Lower lobe of right lung (tissue), 2 donors: ENCODE measurements at regions not wholly inside any gene's neighbourhood (a gene's known extent, or its start where the extent isn't known, plus 50 kb on each side); places are given as distances from the start of the nearest gene placed in this dataset.

Experiments used
- ATAC-seq, 2 donors: fragments of 200-7000 bp; cut with Tn5 transposase; one replicate each; pipeline ENCODE4 v1.9.1; 2020 to 2022; ENCODE audit warnings: mild to moderate bottlenecking in 2 of 2, moderate library complexity in 2 of 2
- DNase-seq: peaks from one replicate; pipeline ENCODE4 v3.0.0-alpha.2; 2020
- H3K27ac ChIP-seq: fragments of 200-600 bp; one replicate; pipeline ENCODE4 v1.8.0; 2022
- H3K27me3 ChIP-seq: fragments of 200-600 bp; one replicate; pipeline ENCODE4 v1.8.0; 2022; ENCODE audit warnings: low read depth
- H3K36me3 ChIP-seq: fragments of 200-600 bp; one replicate; pipeline ENCODE4 v1.8.0; 2022; ENCODE audit warnings: mild to moderate bottlenecking
- H3K4me1 ChIP-seq: fragments of 200-600 bp; one replicate; pipeline ENCODE4 v1.8.0; 2022
- H3K4me3 ChIP-seq: fragments of 200-600 bp; one replicate; pipeline ENCODE4 v1.8.0; 2022; ENCODE audit warnings: mild to moderate bottlenecking
- H3K9me3 ChIP-seq: fragments of 200-600 bp; one replicate; pipeline ENCODE4 v1.8.0; 2022
- intact Hi-C: fragments of 100-400 bp; cut with DNase I; formaldehyde crosslinking; loops from one replicate; pipeline ENCODE4 v1.11.0; 2022
- TF ChIP-seq, protein P1 (sequence below): fragments of 200-600 bp; IDR thresholded peaks from one replicate; pipeline ENCODE4 v1.8.0; 2022; ENCODE audit warnings: antibody characterized with exemption, mild to moderate bottlenecking
- donor health status: DM: no; HTN: yes; CAD: no; lungs with severe emphysema.

DNA sequence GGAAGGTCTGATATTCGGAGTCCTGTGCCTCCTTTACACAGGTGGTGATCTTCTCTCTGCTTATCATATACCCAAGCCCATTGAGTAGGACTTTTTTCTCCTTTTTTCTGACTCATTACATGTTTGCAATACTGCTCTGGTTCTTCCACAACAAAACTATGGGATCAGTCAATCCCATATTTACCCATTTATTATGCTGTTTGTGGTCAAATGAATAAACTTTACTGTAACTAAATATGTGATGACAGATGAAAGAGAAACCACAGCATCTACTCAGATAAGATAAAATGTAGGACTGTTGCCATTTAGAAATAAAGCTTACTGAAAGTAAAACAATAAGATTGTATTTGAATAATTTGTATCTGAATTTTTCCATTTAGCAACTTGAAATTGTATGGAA lies 958.7 kb upstream of the FAT3 start:
- Histone ChIP-seq H3K4me1 (no peaks in the 10 kb centered on the region), H3K27me3 (no peaks in the 10 kb centered on the region), H3K36me3 (no peaks in the 10 kb centered on the region), H3K9me3 (no peaks in the 10 kb centered on the region), H3K4me3 (no peak overlapping the region), H3K27ac (no peak overlapping the region)
- TF ChIP-seq, protein P1, sequence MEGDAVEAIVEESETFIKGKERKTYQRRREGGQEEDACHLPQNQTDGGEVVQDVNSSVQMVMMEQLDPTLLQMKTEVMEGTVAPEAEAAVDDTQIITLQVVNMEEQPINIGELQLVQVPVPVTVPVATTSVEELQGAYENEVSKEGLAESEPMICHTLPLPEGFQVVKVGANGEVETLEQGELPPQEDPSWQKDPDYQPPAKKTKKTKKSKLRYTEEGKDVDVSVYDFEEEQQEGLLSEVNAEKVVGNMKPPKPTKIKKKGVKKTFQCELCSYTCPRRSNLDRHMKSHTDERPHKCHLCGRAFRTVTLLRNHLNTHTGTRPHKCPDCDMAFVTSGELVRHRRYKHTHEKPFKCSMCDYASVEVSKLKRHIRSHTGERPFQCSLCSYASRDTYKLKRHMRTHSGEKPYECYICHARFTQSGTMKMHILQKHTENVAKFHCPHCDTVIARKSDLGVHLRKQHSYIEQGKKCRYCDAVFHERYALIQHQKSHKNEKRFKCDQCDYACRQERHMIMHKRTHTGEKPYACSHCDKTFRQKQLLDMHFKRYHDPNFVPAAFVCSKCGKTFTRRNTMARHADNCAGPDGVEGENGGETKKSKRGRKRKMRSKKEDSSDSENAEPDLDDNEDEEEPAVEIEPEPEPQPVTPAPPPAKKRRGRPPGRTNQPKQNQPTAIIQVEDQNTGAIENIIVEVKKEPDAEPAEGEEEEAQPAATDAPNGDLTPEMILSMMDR = no peak
- DNase-seq (no peak), ATAC-seq (no peak)
- intact Hi-C loops = no loop called here

DNA sequence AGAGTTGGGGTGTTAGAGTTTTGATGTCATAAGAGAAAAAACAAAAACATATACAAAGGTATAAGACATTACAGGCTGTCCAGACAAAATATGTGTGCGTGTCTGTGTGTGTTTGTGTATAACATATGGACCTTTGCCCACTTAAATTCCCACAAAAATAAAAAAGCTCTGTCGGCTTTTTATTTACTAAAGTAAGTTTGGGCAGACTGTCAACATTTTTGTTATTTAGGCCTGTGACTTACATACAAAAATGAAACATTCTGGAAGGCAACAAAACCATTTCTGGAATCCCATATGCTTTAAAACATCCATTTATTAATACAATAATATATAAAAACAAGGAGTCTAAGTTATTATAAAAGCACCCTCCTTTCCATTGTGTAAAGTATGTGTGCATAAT lies 960.1 kb upstream of the FAT3 start:
- no peaks in the 10 kb centered on the region for H3K9me3 ChIP-seq
- TF ChIP-seq, protein P1 = no peak
- DNase-seq (no peak), ATAC-seq (no peak)
- no peaks in the 10 kb centered on the region for H3K36me3 ChIP-seq
- no peaks in the 10 kb centered on the region for H3K27me3 ChIP-seq
- no peaks in the 10 kb centered on the region for H3K4me1 ChIP-seq
- no peak overlapping the region for H3K4me3 ChIP-seq
- no peak overlapping the region for H3K27ac ChIP-seq
- intact Hi-C loops = no loop called here

GRCh38 chr11:91263496-91264365 lies 960.9 kb upstream of the FAT3 start:
- intact Hi-C loops = no loop called here
- DNase-seq (no peak), ATAC-seq (no peak)
- Histone ChIP-seq H3K9me3 (no peaks in the 10 kb centered on the region), H3K4me3 (no peak overlapping the region), H3K36me3 (no peaks in the 10 kb centered on the region), H3K4me1 (no peaks in the 10 kb centered on the region), H3K27me3 (no peaks in the 10 kb centered on the region), H3K27ac (no peak overlapping the region)
- TF ChIP-seq, protein P1 = no peak

DNA sequence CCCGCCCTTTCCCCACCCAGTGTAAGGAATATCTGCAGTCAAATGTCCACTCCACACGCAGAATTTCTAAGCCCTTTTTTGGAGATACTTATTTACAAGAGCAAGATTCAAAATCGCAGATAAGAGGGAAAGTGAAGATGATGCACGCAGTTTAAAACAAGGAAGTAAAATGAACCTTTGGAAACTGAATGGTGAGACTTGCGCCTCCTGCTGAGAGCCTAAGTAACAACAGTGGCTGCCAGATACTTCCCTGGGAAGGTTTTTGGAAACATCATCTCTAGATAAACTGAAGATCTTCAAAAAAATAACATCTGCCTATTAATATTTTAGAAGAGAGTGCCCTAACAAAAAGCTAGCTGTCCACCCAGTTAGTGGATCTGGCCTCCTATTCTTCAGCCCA lies 963.1 kb upstream of the FAT3 start:
- Histone ChIP-seq H3K27me3 (no peaks in the 10 kb centered on the region), H3K36me3 (no peaks in the 10 kb centered on the region), H3K9me3 (no peaks in the 10 kb centered on the region), H3K4me3 (no peak overlapping the region), H3K27ac (no peak overlapping the region), H3K4me1 (no peaks in the 10 kb centered on the region)
- DNase-seq = no peak
- intact Hi-C loops = no loop called here
- ATAC-seq = no peak
- TF ChIP-seq, protein P1 = no peak

GRCh38 chr11:91258876-91259275 lies 965.7 kb upstream of the FAT3 start:
- H3K27ac ChIP-seq = no peak overlapping the region
- no peak for DNase-seq
- TF ChIP-seq, protein P1 = no peak
- intact Hi-C loops = no loop called here
- H3K9me3 ChIP-seq = no peaks in the 10 kb centered on the region
- no peaks in the 10 kb centered on the region for H3K4me1 ChIP-seq
- no peak overlapping the region for H3K4me3 ChIP-seq
- no peak for ATAC-seq
- no peaks in the 10 kb centered on the region for H3K36me3 ChIP-seq
- no peaks in the 10 kb centered on the region for H3K27me3 ChIP-seq
